ENCODE measurements at regions not wholly inside any gene's neighbourhood (a gene's known extent, or its start where the extent isn't known, plus 50 kb on each side); places are given as distances from the start of the nearest gene placed in this dataset.

- no peaks in the 10 kb centered on the region for H3K36me3 Mint-ChIP-seq
- no peaks in the 10 kb centered on the region for H3K36me3 ChIP-seq (ENCODE audit: control insufficient read depth, insufficient read depth, low read length)
- DNase-seq (no peak), ATAC-seq (ENCODE audit: low read depth in 2 of 2) (no peak)
- H3K4me3 Mint-ChIP-seq, result no peak overlapping the region
- no peak overlapping the region for H3K27ac ChIP-seq (ENCODE audit: insufficient read depth, low read length, poor library complexity, severe bottlenecking)
- no peaks in the 10 kb centered on the region for H3K4me1 ChIP-seq (ENCODE audit: control insufficient read depth, insufficient read depth, low read length, poor library complexity, severe bottlenecking)
- peaks cover 0 to 21% (median 5%) of the 10 kb centered on the region in 7 donors for H3K9me3 Mint-ChIP-seq
- no peak overlapping the region for H3K27ac Mint-ChIP-seq
- no peak overlapping the region for H3K4me3 ChIP-seq (ENCODE audit: low read depth, low read length)
- H3K4me1 Mint-ChIP-seq, result no peaks in the 10 kb centered on the region
- no peaks in the 10 kb centered on the region for H3K9me3 ChIP-seq (ENCODE audit: control insufficient read depth in 2 of 2, low read length in 2 of 2)
- peaks cover 5% of the 10 kb centered on the region for H3K27me3 Mint-ChIP-seq
- no peaks in the 10 kb centered on the region for H3K27me3 ChIP-seq (ENCODE audit: control insufficient read depth, insufficient read depth, low read length)
Measured at GRCh38 chr12:115268451-115268850, 584.5 kb upstream of the TBX3 start.

- H3K27me3 Mint-ChIP-seq, result peaks cover 5% of the 10 kb centered on the region
- ATAC-seq (ENCODE audit: low read depth in 2 of 2) (no peak), DNase-seq (no peak)
- peaks cover 0 to 21% (median 5%) of the 10 kb centered on the region in 7 donors for H3K9me3 Mint-ChIP-seq
- H3K27ac ChIP-seq (ENCODE audit: insufficient read depth, low read length, poor library complexity, severe bottlenecking), result no peak overlapping the region
- no peak overlapping the region for H3K4me3 ChIP-seq (ENCODE audit: low read depth, low read length)
- H3K36me3 Mint-ChIP-seq, result no peaks in the 10 kb centered on the region
- H3K9me3 ChIP-seq (ENCODE audit: control insufficient read depth in 2 of 2, low read length in 2 of 2), result no peaks in the 10 kb centered on the region
- H3K4me1 Mint-ChIP-seq, result no peaks in the 10 kb centered on the region
- H3K4me3 Mint-ChIP-seq, result no peak overlapping the region
- no peaks in the 10 kb centered on the region for H3K36me3 ChIP-seq (ENCODE audit: control insufficient read depth, insufficient read depth, low read length)
- H3K4me1 ChIP-seq (ENCODE audit: control insufficient read depth, insufficient read depth, low read length, poor library complexity, severe bottlenecking), result no peaks in the 10 kb centered on the region
- no peak overlapping the region for H3K27ac Mint-ChIP-seq
- no peaks in the 10 kb centered on the region for H3K27me3 ChIP-seq (ENCODE audit: control insufficient read depth, insufficient read depth, low read length)
Measured at GRCh38 chr12:115267891-115268290, 583.9 kb upstream of the TBX3 start.

GRCh38 chr12:115267464-115267863, 583.5 kb upstream of the TBX3 start:
- H3K36me3 Mint-ChIP-seq, result no peaks in the 10 kb centered on the region
- no peak overlapping the region for H3K27ac Mint-ChIP-seq
- H3K9me3 ChIP-seq (ENCODE audit: control insufficient read depth in 2 of 2, low read length in 2 of 2), result no peaks in the 10 kb centered on the region
- H3K27me3 ChIP-seq (ENCODE audit: control insufficient read depth, insufficient read depth, low read length), result no peaks in the 10 kb centered on the region
- peaks cover 5% of the 10 kb centered on the region for H3K27me3 Mint-ChIP-seq
- no peak overlapping the region for H3K4me3 ChIP-seq (ENCODE audit: low read depth, low read length)
- H3K27ac ChIP-seq (ENCODE audit: insufficient read depth, low read length, poor library complexity, severe bottlenecking), result no peak overlapping the region
- DNase-seq (no peak), ATAC-seq (ENCODE audit: low read depth in 2 of 2) (no peak)
- no peaks in the 10 kb centered on the region for H3K36me3 ChIP-seq (ENCODE audit: control insufficient read depth, insufficient read depth, low read length)
- H3K9me3 Mint-ChIP-seq, result peaks cover 0 to 21% (median 5%) of the 10 kb centered on the region in 7 donors
- H3K4me1 Mint-ChIP-seq, result no peaks in the 10 kb centered on the region
- H3K4me3 Mint-ChIP-seq, result no peak overlapping the region
- H3K4me1 ChIP-seq (ENCODE audit: control insufficient read depth, insufficient read depth, low read length, poor library complexity, severe bottlenecking), result no peaks in the 10 kb centered on the region

DNA sequence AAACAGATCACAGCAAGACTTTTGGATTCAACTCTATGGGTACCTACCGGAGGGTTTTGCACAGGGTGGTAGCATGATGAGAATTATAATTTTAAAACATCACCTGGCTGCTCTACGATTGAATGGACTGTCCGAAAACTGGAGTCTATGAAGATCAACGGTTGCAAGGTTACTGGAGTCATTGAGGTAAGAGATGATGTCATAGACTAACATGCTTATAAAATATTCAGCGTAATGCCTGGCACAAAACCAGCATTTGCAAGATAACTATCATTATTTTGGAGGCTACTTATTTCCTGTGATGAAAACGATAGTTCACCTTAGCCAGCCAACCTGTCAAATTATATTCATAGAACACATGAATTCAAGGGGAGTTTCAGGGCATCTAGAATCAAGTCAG, 580.6 kb upstream of the TBX3 start:
- DNase-seq (no peak), ATAC-seq (ENCODE audit: low read depth in 2 of 2) (no peak)
- Mint-ChIP-seq H3K9me3 (peaks cover 0 to 17% (median 5%) of the 10 kb centered on the region in 7 donors), H3K36me3 (no peaks in the 10 kb centered on the region), H3K4me3 (no peak overlapping the region), H3K4me1 (no peaks in the 10 kb centered on the region), H3K27ac (no peak overlapping the region), H3K27me3 (peaks cover 5% of the 10 kb centered on the region)
- no peaks in the 10 kb centered on the region for H3K9me3 ChIP-seq (ENCODE audit: control insufficient read depth in 2 of 2, low read length in 2 of 2)
- no peaks in the 10 kb centered on the region for H3K27me3 ChIP-seq (ENCODE audit: control insufficient read depth, insufficient read depth, low read length)
- no peak overlapping the region for H3K27ac ChIP-seq (ENCODE audit: insufficient read depth, low read length, poor library complexity, severe bottlenecking)
- no peaks in the 10 kb centered on the region for H3K36me3 ChIP-seq (ENCODE audit: control insufficient read depth, insufficient read depth, low read length)
- no peak overlapping the region for H3K4me3 ChIP-seq (ENCODE audit: low read depth, low read length)
- no peaks in the 10 kb centered on the region for H3K4me1 ChIP-seq (ENCODE audit: control insufficient read depth, insufficient read depth, low read length, poor library complexity, severe bottlenecking)

DNA sequence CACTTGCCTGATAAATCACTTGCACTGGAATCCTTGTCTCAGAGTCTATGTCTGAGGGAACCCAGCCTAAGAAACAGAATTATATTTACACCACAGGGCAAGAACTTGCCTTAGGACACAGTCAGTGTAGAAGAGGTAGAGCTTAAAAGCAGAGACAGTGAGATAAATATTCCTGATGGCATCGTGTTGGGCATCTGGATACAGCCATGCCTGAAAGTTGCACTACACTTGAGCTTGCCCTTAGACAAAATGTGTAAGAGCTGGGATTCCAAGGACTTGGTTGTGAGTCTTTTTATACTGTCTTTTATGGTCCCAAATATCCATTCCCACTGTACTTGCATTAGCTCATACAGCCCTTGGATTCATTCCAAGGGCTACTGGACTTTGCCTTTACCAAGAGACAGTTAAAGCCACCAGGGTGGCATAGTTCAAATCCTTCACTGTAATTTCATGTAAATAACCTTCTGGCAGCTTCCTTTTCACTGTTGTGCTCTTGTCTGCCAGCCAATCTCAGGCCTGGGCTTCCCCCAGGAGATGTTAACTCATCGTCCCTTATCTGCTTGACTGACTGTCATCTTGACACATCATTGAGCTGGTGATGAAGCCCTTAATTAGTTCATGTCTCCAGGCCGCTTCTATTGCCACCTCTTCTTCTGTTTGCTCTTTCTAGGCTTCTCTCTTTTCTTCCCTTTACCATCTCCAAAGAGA, 577.9 kb upstream of the TBX3 start:
- Histone ChIP-seq H3K27me3 (ENCODE audit: control insufficient read depth, insufficient read depth, low read length) (no peaks in the 10 kb centered on the region), H3K9me3 (ENCODE audit: control insufficient read depth in 2 of 2, low read length in 2 of 2) (no peaks in the 10 kb centered on the region), H3K27ac (ENCODE audit: insufficient read depth, low read length, poor library complexity, severe bottlenecking) (no peak overlapping the region), H3K36me3 (ENCODE audit: control insufficient read depth, insufficient read depth, low read length) (no peaks in the 10 kb centered on the region), H3K4me3 (ENCODE audit: low read depth, low read length) (no peak overlapping the region), H3K4me1 (ENCODE audit: control insufficient read depth, insufficient read depth, low read length, poor library complexity, severe bottlenecking) (no peaks in the 10 kb centered on the region)
- no peaks in the 10 kb centered on the region for H3K27me3 Mint-ChIP-seq
- peaks cover 0 to 1% (median 0%) of the 10 kb centered on the region in 4 donors for H3K4me1 Mint-ChIP-seq
- H3K9me3 Mint-ChIP-seq, result peaks cover 0 to 11% (median 2%) of the 10 kb centered on the region in 7 donors
- no peak overlapping the region for H3K4me3 Mint-ChIP-seq
- DNase-seq, result no peak
- H3K27ac Mint-ChIP-seq, result no peak overlapping the region
- ATAC-seq (ENCODE audit: low read depth in 2 of 2), result no peak
- H3K36me3 Mint-ChIP-seq, result no peaks in the 10 kb centered on the region

GRCh38 chr12:115260762-115261675, 577.0 kb upstream of the TBX3 start:
- no peaks in the 10 kb centered on the region for H3K9me3 ChIP-seq (ENCODE audit: control insufficient read depth in 2 of 2, low read length in 2 of 2)
- no peaks in the 10 kb centered on the region for H3K4me1 ChIP-seq (ENCODE audit: control insufficient read depth, insufficient read depth, low read length, poor library complexity, severe bottlenecking)
- H3K36me3 Mint-ChIP-seq, result no peaks in the 10 kb centered on the region
- no peak for DNase-seq
- H3K4me3 Mint-ChIP-seq, result no peak overlapping the region
- H3K27me3 Mint-ChIP-seq, result no peaks in the 10 kb centered on the region
- H3K9me3 Mint-ChIP-seq, result peaks cover 0 to 11% (median 2%) of the 10 kb centered on the region in 7 donors
- H3K27ac Mint-ChIP-seq, result no peak overlapping the region
- no peak for ATAC-seq (ENCODE audit: low read depth in 2 of 2)
- H3K4me1 Mint-ChIP-seq, result peaks cover 0 to 1% (median 0%) of the 10 kb centered on the region in 4 donors
- no peak overlapping the region for H3K4me3 ChIP-seq (ENCODE audit: low read depth, low read length)
- H3K27me3 ChIP-seq (ENCODE audit: control insufficient read depth, insufficient read depth, low read length), result no peaks in the 10 kb centered on the region
- no peak overlapping the region for H3K27ac ChIP-seq (ENCODE audit: insufficient read depth, low read length, poor library complexity, severe bottlenecking)
- no peaks in the 10 kb centered on the region for H3K36me3 ChIP-seq (ENCODE audit: control insufficient read depth, insufficient read depth, low read length)

GRCh38 chr12:115259968-115260747, 576.2 kb upstream of the TBX3 start:
- Mint-ChIP-seq H3K27me3 (no peaks in the 10 kb centered on the region), H3K9me3 (peaks cover 0 to 11% (median 2%) of the 10 kb centered on the region in 7 donors), H3K4me1 (peaks cover 0 to 1% (median 0%) of the 10 kb centered on the region in 4 donors), H3K27ac (no peak overlapping the region), H3K4me3 (no peak overlapping the region), H3K36me3 (no peaks in the 10 kb centered on the region)
- Histone ChIP-seq H3K36me3 (ENCODE audit: control insufficient read depth, insufficient read depth, low read length) (no peaks in the 10 kb centered on the region), H3K27me3 (ENCODE audit: control insufficient read depth, insufficient read depth, low read length) (no peaks in the 10 kb centered on the region), H3K4me3 (ENCODE audit: low read depth, low read length) (no peak overlapping the region), H3K4me1 (ENCODE audit: control insufficient read depth, insufficient read depth, low read length, poor library complexity, severe bottlenecking) (no peaks in the 10 kb centered on the region), H3K27ac (ENCODE audit: insufficient read depth, low read length, poor library complexity, severe bottlenecking) (no peak overlapping the region), H3K9me3 (ENCODE audit: control insufficient read depth in 2 of 2, low read length in 2 of 2) (no peaks in the 10 kb centered on the region)
- ATAC-seq (ENCODE audit: low read depth in 2 of 2), result no peak
- no peak for DNase-seq
